DOHH2 (cell line): ENCODE measurements at regions not wholly inside any gene's neighbourhood (a gene's known extent, or its start where the extent isn't known, plus 50 kb on each side); places are given as distances from the start of the nearest gene placed in this dataset.

Experiments
- CTCF ChIP-seq: fragments of 200-600 bp; sonication (generic); IDR thresholded peaks from one replicate; pipeline ENCODE4 v1.5.1; 2014; ENCODE audit warnings: antibody characterized with exemption, mild to moderate bottlenecking, low read depth, low read length; ENCODE audit not compliant: poor library complexity, severe bottlenecking
- EZH2phosphoT487 ChIP-seq: fragments of 200-600 bp; sonication (generic); IDR thresholded peaks from 2 replicates; pipeline ENCODE4 v1.6.1; 2017; ENCODE audit warnings: borderline replicate concordance, mild to moderate bottlenecking, antibody characterized with exemption, low read length, moderate library complexity, mixed read lengths

- no peak for TF ChIP-seq CTCF
- no peak for TF ChIP-seq EZH2phosphoT487
These were observed 304.6 kb upstream of the TENM3 start for GRCh38 chr4:181938631-181939030.
